GM19467 (cell line): ENCODE measurements at regions not wholly inside any gene's neighbourhood (a gene's known extent, or its start where the extent isn't known, plus 50 kb on each side); places are given as distances from the start of the nearest gene placed in this dataset.

Experiments
- ATAC-seq: cut with Tn5 transposase; IDR thresholded peaks from one replicate; pipeline ENCODE4 v1.9.1; 2021; ENCODE audit warnings: mild to moderate bottlenecking, moderate library complexity; ENCODE audit not compliant: unreplicated experiment

GRCh38 chr1:232111611-232112010 is 485.0 kb downstream of the DISC1 start:
- no peak for ATAC-seq

GRCh38 chr1:232110281-232111090 is 483.9 kb downstream of the DISC1 start:
- no peak for ATAC-seq

- ATAC-seq, result no peak
Measured at GRCh38 chr1:232109391-232109790, 482.8 kb downstream of the DISC1 start.

- no peak for ATAC-seq
Measured at GRCh38 chr1:232108598-232108997, 482.0 kb downstream of the DISC1 start.

- ATAC-seq, result no peak
Measured at GRCh38 chr1:232106415-232106814, 479.8 kb downstream of the DISC1 start.

GRCh38 chr1:232105561-232105960 is 479.0 kb downstream of the DISC1 start:
- ATAC-seq, result no peak

- ATAC-seq, result no peak
Measured at GRCh38 chr1:232101231-232101630, 474.6 kb downstream of the DISC1 start.

GRCh38 chr1:232096751-232097150 is 470.2 kb downstream of the DISC1 start:
- ATAC-seq, result no peak
